GM12891 (cell line): ENCODE measurements at regions not wholly inside any gene's neighbourhood (a gene's known extent, or its start where the extent isn't known, plus 50 kb on each side); places are given as distances from the start of the nearest gene placed in this dataset.

Source experiments
- POLR2A ChIP-seq: IDR thresholded peaks from 2 replicates; pipeline ENCODE4 v1.6.1; 2011; ENCODE audit warnings: low read depth, low read length, control low read depth
- POLR2AphosphoS5 ChIP-seq: IDR thresholded peaks from 2 replicates; pipeline ENCODE4 v1.6.1; 2011; ENCODE audit warnings: low read depth, low read length, control low read depth
- TAF1 ChIP-seq: IDR thresholded peaks from 2 replicates; pipeline ENCODE4 v1.6.1; 2011; ENCODE audit warnings: low read depth, low read length, control low read depth

DNA sequence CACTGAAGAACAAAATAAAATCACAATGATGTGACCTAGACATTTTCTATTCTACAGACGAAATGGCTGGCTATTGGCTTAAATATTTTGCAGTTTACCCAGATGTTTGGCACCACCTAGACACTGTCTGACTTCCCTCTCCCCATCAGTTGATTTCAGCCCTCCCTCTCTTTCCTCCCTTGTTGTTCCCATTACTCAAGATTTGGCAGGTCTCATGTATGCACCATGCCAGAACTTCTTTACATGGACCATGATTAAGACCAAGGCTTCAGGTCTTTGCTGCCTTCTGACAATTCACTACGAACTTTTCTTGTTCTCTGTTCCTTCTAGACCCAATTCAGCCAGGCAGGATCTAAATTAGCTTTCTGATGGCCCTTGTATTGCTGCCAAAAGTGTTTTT is 66.6 kb upstream of the GDNF start:
- TF ChIP-seq POLR2AphosphoS5 = no peak
- TF ChIP-seq TAF1 = no peak
- no peak for TF ChIP-seq POLR2A
